DMS53 (cell line): ENCODE measurements at regions not wholly inside any gene's neighbourhood (a gene's known extent, or its start where the extent isn't known, plus 50 kb on each side); places are given as distances from the start of the nearest gene placed in this dataset.

Experiments
- DNase-seq: peaks from one replicate; lab custom pipeline; 2025; lab: John Stamatoyannopoulos, UW

DNA sequence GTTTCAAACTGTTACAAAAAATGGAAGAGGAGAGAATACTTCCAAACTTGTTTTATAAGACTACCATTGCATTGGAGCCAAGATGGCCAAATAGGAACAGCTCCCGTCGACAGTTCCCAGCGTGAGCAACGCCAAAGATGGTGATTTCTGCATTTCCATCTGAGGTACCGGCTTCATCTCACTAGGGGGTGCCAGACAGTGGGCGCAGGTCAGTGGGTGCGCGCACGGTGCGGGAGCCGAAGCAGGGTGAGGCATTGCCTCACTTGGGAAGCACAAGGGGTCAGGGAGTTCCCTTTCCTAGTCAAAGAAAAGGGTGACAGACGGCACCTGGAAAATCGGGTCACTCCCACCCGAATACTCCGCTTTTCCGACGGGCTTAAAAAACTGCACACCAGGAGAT lies 149.7 kb upstream of the POF1B start:
- DNase-seq: peak; percentile 79

DNA sequence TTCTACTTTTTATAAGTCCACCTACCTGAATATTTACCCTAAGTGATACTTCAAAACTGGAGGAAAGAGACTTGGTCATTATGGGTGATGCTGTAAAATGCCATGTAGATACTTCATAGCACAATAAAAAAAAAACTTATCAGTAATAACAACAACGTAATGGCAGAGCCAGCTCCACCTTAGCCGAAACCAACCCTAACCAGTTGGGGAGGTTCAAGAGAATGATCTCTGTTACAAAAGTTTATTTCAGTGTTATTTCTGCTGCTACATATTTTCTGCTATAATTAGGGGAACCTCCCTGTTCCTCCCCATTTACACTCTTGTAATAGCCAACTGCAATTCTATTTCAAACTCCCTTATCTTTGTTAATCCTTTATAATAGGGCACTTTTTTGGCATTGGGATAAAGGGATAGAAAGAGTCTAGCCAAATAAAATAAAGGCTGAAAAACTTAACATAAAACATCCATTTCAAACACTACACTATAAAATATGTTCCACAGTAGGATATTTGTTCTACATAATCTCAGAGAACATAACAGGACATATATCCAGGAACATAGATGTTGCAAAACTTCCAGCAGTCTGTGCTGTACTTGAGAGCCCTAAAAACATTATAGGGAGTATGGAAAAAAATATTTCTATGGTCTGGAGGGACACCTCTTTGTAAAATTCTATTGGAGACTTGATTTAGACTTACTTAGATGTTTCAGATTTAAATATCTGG lies 138.7 kb upstream of the POF1B start:
- no peak for DNase-seq

DNA sequence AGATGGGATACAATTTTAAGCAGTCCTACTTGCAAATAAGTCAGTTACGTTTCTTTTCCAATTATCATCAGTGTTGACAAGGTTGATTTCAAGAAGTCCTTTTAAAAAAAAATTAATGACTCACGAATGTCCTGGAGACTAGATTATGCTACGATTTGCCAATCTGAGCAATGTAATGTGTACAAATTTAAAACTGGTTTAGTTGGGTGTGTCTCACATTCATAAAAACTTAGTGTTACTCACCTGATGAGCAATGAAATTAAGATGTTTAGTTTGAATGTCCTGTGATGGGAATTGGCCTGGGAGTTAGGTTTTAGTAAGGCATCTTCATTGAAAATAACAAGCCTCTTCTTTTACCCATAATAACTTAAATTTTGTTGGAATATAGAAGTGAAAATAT lies 136.7 kb upstream of the POF1B start:
- no peak for DNase-seq

DNA sequence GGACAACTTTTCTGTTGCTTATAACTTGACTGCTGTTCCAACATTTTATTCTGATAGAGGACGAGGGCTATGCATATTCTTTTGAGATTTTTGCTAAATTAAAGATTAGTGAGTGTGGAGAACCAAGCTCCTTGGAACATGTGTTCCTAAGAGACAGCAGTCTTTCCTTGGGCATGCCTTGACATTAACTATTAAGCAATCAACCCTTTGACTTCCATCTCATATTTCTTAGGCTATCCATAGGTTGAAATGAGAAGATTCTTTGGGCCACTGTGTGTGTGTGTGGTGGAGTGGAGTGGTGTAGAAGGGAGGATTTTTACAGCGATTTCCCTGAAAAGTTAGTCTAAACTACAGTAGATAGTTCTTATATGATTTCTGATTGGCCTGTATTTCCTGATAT lies 127.4 kb upstream of the POF1B start:
- DNase-seq: no peak

DNA sequence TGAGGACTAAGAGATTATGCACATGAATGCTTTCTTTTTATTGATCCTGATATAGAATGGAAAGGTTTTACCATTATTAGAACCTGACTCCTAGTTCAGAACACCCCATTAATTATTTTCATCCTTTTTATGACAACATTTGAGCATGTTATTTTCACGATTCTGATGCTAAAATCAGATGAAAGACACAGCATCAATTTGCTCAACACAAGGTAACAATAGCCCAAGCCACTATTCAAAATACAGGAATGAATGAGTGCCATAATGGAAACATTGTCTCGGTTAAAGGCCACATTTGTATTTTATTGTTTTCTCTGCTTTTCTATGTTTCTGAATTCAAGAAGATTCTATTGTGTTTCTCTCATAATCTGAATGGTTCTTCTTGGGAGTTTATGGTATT lies 126.3 kb upstream of the POF1B start:
- no peak for DNase-seq

DNA sequence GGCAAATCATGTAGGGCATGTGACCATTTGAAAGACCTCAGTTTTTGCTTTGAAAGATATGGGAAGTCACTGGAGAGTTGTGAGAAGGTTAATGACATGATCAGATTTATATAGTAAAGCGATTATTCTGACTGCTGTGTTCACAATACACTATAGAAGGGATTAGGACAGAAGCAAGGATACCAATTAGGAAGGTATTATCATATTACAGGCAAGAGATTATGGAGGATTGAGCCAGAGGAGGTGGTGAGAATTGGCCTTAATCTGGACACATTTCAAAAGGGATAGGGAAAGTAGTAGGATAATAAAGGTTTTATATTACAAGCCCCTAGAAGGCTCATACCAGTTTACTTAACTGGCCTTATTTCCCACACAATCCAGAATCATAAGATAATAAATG lies 124.9 kb upstream of the POF1B start:
- no peak for DNase-seq

DNA sequence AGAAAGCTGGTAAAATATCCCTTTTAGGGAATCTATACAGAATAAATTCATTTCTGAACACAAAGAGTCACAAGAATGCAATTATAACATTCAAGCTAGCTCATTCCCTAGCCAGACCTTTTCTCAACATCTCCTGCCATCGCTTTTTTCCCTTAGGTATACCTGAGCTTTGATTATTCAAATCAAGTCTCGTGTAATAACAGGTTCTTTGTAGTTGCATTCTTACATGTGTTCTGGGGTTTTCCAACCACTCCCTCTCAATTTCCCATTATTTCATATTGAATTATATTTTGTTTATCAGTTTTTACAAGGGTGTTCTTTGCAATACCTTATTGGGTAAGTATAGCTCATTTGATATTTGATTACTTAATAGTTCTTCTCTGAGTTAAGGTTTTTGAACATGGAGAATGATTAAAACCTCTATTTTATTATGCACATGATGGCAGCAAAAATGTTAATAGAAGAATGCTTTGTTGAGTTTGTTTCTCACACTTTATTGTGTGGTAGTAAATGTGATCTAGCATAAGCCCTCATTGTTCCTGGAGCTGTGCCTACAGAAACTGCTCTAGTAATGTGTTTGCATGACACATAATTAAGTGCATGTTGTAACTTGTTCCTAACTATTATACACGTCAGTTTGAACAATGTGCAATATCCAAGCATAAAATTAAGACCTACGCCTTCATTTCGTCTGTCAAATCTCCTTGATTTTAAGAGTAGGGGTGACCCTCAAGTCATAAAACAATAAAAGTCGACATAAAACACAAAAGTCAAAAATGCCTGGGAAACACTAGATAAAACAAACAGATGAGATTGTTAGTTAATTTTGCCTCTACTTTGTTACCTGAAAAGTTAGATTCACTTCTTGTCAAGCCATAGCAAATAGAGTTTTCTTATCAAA lies 124.0 kb upstream of the POF1B start:
- no peak for DNase-seq

DNA sequence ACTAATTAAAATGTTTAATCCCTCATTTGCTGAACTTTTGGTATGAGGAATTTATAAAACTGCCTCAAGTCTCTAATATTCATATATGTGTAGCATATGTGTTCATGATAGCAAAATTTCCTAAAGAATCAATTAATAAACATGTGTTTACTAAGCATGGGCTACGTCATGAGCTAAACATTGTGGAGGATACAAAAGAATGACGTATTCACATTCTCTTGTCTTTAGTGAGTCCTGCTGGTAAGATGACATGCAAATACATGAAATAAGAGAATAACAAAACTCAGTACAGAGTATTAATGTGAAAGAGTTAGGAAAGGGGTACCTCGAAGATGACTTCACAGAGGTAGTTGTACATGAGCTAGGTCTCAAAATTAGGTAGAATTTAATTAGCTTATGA lies 121.9 kb upstream of the POF1B start:
- no peak for DNase-seq

DNA sequence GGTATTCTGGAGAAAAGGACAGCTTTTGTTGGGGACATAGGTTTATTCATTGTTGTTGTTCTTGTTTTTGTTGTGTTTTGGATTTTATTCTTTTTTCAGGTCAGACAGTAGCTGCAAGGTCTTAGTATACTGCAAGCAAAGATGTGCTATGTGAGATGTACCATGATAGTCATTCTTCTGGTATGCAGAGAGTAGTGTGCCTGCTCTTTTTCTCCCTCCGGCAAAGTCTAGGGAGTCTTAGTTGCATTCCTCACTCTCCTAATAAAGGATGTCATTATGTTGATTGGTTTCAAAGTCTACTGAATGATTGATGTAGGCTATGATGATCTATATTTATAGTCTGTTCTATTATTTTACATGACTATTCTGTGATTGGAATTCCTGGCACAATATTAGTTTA lies 119.9 kb upstream of the POF1B start:
- DNase-seq: no peak

DNA sequence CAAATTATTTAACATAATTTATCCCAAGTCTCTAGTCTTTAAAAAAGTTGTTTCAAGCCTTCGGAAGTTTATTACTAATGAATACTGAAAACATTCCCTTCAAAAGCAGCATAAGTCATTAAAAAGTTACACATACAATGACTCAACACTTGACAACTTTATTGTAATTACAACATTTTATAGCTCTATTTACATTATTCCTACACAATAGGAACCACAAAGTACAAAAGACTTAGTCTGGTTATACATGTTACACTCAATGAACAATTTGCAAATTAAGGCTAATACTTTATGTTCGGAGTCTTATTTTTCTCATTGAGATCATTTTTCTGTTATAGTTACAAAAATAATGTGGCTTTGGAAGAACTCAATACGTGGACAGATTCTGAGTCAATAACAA lies 114.4 kb upstream of the POF1B start:
- DNase-seq: no peak

DNA sequence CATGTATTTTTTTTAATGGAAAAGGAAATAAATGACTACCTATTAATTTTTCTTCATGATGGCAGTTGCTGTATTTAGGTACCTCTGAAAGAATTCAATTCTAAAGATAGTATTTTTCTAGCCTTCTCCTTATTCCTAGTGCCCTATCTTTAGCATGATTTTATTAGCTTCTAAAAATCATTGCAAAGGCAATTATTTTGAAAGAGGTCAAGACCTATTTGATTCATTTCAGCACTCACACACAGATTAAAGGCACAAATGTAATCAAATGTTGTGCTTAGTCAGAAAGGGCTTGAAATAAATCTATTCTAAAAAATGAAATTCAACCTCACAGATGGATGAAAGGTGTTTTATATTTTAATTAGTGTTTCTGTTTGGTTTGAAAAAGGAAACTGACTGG lies 74.8 kb upstream of the POF1B start:
- no peak for DNase-seq

DNA sequence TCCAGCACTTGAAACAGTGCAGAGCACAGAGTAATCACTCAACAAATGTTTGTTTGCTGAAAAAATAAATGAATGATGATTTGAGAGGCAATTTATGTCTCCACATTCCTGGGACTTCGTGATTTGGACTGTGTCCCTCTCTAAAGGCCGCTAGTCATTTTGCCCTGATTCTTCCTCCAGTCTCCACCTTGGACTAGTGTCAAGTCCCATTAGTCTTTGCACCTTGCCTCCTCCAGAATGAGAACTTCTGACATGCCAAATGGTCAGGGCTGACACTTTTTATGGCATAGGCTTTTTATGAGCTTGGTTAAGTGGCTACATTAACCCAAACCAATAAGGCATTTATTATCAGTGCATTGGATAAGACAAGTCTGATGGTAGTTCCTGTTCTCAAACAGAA lies 65.1 kb upstream of the POF1B start:
- DNase-seq: no peak
